Trophoblast cell (in vitro differentiated cells and primary cell): ENCODE measurements at regions not wholly inside any gene's neighbourhood (a gene's known extent, or its start where the extent isn't known, plus 50 kb on each side); places are given as distances from the start of the nearest gene placed in this dataset.

Source experiments
- DNase-seq, 2 donors: peaks; one replicate each; pipeline ENCODE4 v3.0.0-alpha.2; 2016
- H2AFZ ChIP-seq: 2 replicates; pipeline ENCODE4 v1.6.1; 2013; ENCODE audit warnings: low read length, moderate library complexity, mild to moderate bottlenecking; ENCODE audit not compliant: insufficient read depth, poor library complexity
- H2AK5ac ChIP-seq: 2 replicates; pipeline ENCODE4 v1.6.1; 2013; ENCODE audit warnings: mild to moderate bottlenecking, low read length
- H2BK120ac ChIP-seq: 2 replicates; pipeline ENCODE4 v1.6.1; 2013; ENCODE audit warnings: low read length, mild to moderate bottlenecking, moderate library complexity; ENCODE audit not compliant: insufficient read depth, poor library complexity
- H2BK12ac ChIP-seq: 2 replicates; pipeline ENCODE4 v1.6.1; 2013; ENCODE audit warnings: mild to moderate bottlenecking, low read length, moderate library complexity
- H2BK5ac ChIP-seq: 2 replicates; pipeline ENCODE4 v1.6.1; 2013; ENCODE audit warnings: low read length, low read depth, moderate library complexity, mild to moderate bottlenecking; ENCODE audit not compliant: poor library complexity
- H3K14ac ChIP-seq: 2 replicates; pipeline ENCODE4 v1.6.1; 2013; ENCODE audit warnings: mild to moderate bottlenecking, low read length
- H3K18ac ChIP-seq: 2 replicates; pipeline ENCODE4 v1.6.1; 2013; ENCODE audit warnings: mild to moderate bottlenecking, low read length
- H3K23ac ChIP-seq: 2 replicates; pipeline ENCODE4 v1.6.1; 2013; ENCODE audit warnings: low read length
- H3K27ac ChIP-seq: 2 replicates; pipeline ENCODE4 v1.5.1; 2013; ENCODE audit warnings: low read depth, mild to moderate bottlenecking, inconsistent platforms, low read length, moderate library complexity
- H3K27me3 ChIP-seq: 2 replicates; pipeline ENCODE4 v1.6.1; 2013; ENCODE audit warnings: inconsistent platforms, mild to moderate bottlenecking, low read length, moderate library complexity; ENCODE audit not compliant: insufficient read depth
- H3K36me3 ChIP-seq, 2 experiments: 1 replicate in 1 of 2; 2 replicates in 1 of 2; pipeline ENCODE4 v1.6.1; 2013; ENCODE audit warnings: low read length in 2 of 2, mild to moderate bottlenecking in 2 of 2, moderate library complexity in 1 of 2; ENCODE audit not compliant: insufficient read depth in 2 of 2, control insufficient read depth in 1 of 2
- H3K4ac ChIP-seq: 2 replicates; pipeline ENCODE4 v1.6.1; 2013; ENCODE audit warnings: low read depth, mild to moderate bottlenecking, low read length, moderate library complexity
- H3K4me1 ChIP-seq, 2 experiments: 1 replicate in 1 of 2; 2 replicates in 1 of 2; pipeline ENCODE4 v1.6.1; 2013; ENCODE audit warnings: low read length in 2 of 2, mild to moderate bottlenecking in 2 of 2, moderate library complexity in 1 of 2; ENCODE audit not compliant: insufficient read depth in 2 of 2, control insufficient read depth in 1 of 2
- H3K4me2 ChIP-seq: 2 replicates; pipeline ENCODE4 v1.6.1; 2013; ENCODE audit warnings: inconsistent platforms, mild to moderate bottlenecking, low read length, moderate library complexity
- H3K4me3 ChIP-seq: 2 replicates; pipeline ENCODE4 v1.5.1; 2013; ENCODE audit warnings: mild to moderate bottlenecking, low read depth, low read length, inconsistent platforms
- H3K79me1 ChIP-seq: one replicate; pipeline ENCODE4 v1.6.1; 2013; ENCODE audit warnings: low read length
- H3K79me2 ChIP-seq: 2 replicates; pipeline ENCODE4 v1.6.1; 2013; ENCODE audit warnings: low read length, mild to moderate bottlenecking; ENCODE audit not compliant: control insufficient read depth, insufficient read depth, poor library complexity
- H3K9ac ChIP-seq: 2 replicates; pipeline ENCODE4 v1.6.1; 2013; ENCODE audit warnings: mild to moderate bottlenecking, low read length
- H3K9me3 ChIP-seq: 2 replicates; pipeline ENCODE4 v1.6.1; 2013; ENCODE audit warnings: low read depth, mild to moderate bottlenecking, control low read depth, inconsistent platforms, low read length; ENCODE audit not compliant: insufficient read depth
- H4K12ac ChIP-seq: 2 replicates; pipeline ENCODE4 v1.6.1; 2013; ENCODE audit warnings: low read depth, mild to moderate bottlenecking, low read length, moderate library complexity
- H4K8ac ChIP-seq: 2 replicates; pipeline ENCODE4 v1.6.1; 2013; ENCODE audit warnings: low read depth, mild to moderate bottlenecking, low read length, moderate library complexity
- H4K91ac ChIP-seq: one replicate; pipeline ENCODE4 v1.6.1; 2013; ENCODE audit warnings: low read depth, mild to moderate bottlenecking, low read length, moderate library complexity
- WGBS: extraction: QIAGEN DNeasy Blood & Tissue Kit; methylation state at CpG from one replicate; pipeline ENCODE4 v1.1.7; 2013; ENCODE audit warnings: missing lambda C conversion rate; ENCODE audit not compliant: insufficient read length, insufficient coverage; ENCODE audit errors: extremely low coverage; 5-methylcytosine and 5-hydroxymethylcytosine counted together

DNA sequence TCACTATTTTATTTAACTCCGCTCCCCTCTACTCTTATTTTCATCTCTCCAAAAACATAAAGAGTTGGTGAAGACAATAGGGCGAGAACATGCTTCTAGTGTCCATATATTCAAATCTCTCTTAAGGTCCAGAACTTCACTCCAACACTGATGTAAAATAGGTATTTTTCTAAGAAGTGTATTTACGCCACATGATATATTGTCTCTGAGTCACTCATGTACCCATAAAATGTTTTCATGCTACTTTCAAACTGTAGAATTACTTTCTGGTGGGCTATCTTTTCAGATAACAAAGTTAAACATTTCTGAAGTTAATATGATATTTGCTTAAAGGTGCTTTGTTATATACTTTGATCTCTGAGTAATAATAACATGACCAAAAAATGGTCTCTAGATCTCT is 124.1 kb upstream of the IFNGR1 start:
- no peaks in the 10 kb centered on the region for H3K36me3 ChIP-seq
- H3K4me1 ChIP-seq = peaks cover 0 to 1% of the 10 kb centered on the region in 2 experiments
- H3K79me1 ChIP-seq = no peaks in the 10 kb centered on the region
- H2BK120ac ChIP-seq = no peak overlapping the region
- no peak overlapping the region for H3K4me2 ChIP-seq
- no peak overlapping the region for H3K23ac ChIP-seq
- H3K14ac ChIP-seq = no peak overlapping the region
- no peak overlapping the region for H3K9ac ChIP-seq
- no peak overlapping the region for H4K91ac ChIP-seq
- WGBS = 100% methylated on average over 1 of the region's 3 CpGs
- H2BK12ac ChIP-seq = no peak overlapping the region
- no peak overlapping the region for H3K4ac ChIP-seq
- H3K9me3 ChIP-seq = no peaks in the 10 kb centered on the region
- H4K12ac ChIP-seq = no peak overlapping the region
- H2AFZ ChIP-seq = no peak overlapping the region
- H2BK5ac ChIP-seq = no peak overlapping the region
- no peak overlapping the region for H2AK5ac ChIP-seq
- no peak overlapping the region for H3K27ac ChIP-seq
- H3K79me2 ChIP-seq = no peaks in the 10 kb centered on the region
- H4K8ac ChIP-seq = no peak overlapping the region
- no peak overlapping the region for H3K18ac ChIP-seq
- DNase-seq = no peak
- no peaks in the 10 kb centered on the region for H3K27me3 ChIP-seq
- H3K4me3 ChIP-seq = no peak overlapping the region

DNA sequence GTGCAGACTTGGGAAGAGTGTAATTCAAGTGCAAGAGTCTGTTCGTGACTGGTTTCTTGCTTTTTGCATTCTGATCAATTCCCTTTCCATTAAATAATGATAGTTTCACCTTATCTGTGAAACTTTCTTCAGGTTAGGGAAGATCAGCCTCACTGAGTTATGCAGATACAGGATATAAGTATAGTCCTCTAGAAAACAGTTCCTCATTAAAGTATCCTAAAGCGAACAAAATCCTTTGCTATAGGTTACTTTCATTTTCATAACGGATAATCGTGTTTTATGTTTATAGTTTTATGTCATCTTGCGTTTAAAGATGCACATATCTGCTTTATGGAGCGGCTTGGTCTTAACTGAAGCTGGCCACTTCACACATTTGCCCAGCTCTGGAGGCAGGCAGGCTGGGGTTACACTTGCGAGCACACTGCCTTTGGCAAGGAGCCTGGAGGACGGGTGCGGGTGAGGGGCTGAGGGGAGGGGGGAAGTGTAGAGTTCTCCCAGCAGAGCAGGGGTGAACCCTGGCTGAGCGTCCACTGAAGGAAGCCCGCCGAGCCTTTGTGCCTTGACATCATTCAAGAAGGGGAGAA is 123.5 kb upstream of the IFNGR1 start:
- Histone ChIP-seq H4K12ac (no peak overlapping the region), H3K27me3 (no peaks in the 10 kb centered on the region), H4K8ac (no peak overlapping the region), H3K9ac (no peak overlapping the region), H3K79me1 (no peaks in the 10 kb centered on the region), H2BK5ac (no peak overlapping the region), H3K4ac (no peak overlapping the region), H3K4me1 (peaks cover 0 to 1% of the 10 kb centered on the region in 2 experiments), H3K23ac (no peak overlapping the region), H3K18ac (no peak overlapping the region), H2BK12ac (no peak overlapping the region), H3K27ac (no peak overlapping the region), H3K9me3 (peaks cover 2% of the 10 kb centered on the region), H3K4me2 (no peak overlapping the region), H3K36me3 (no peaks in the 10 kb centered on the region), H2AFZ (no peak overlapping the region), H2BK120ac (no peak overlapping the region), H2AK5ac (no peak overlapping the region), H4K91ac (no peak overlapping the region), H3K4me3 (no peak overlapping the region), H3K14ac (no peak overlapping the region), H3K79me2 (no peaks in the 10 kb centered on the region)
- no peak for DNase-seq
- WGBS = no CpG with 5 or more reads among the region's 12 CpGs

DNA sequence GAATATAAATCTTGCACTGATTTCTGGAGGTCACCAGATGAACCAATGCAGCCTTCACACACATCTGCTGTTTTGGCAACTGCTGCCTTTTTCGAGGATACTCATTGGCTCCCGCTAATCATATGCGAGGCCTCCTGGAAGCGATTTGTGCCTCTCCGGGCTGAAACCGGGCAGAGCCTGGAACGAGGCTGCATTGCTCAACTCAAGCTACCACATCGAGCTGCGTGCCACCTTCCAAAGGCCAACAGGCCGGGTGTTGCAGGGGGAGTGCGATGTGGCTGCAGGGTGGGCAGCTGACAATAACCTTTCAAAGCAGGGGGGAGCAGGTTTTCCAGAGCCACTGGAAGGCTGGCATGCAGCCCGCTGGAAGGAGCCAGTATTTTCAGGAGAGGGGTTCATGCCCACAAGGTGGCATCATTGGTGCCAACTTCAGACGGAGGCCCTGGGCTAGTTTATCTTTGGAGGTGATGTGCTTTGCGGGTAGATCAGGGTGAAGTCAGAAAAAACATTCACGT is 122.6 kb upstream of the IFNGR1 start:
- H4K8ac ChIP-seq = no peak overlapping the region
- H3K23ac ChIP-seq = no peak overlapping the region
- H3K27me3 ChIP-seq = no peaks in the 10 kb centered on the region
- H2BK12ac ChIP-seq = no peak overlapping the region
- no peaks in the 10 kb centered on the region for H3K36me3 ChIP-seq
- no peak overlapping the region for H2BK5ac ChIP-seq
- no peak overlapping the region for H3K4ac ChIP-seq
- no CpG with 5 or more reads among the region's 15 CpGs for WGBS
- no peak overlapping the region for H3K27ac ChIP-seq
- no peak overlapping the region for H3K4me3 ChIP-seq
- no peak overlapping the region for H3K9ac ChIP-seq
- H3K4me1 ChIP-seq = peaks cover 0 to 1% of the 10 kb centered on the region in 2 experiments
- no peak for DNase-seq
- no peaks in the 10 kb centered on the region for H3K79me1 ChIP-seq
- no peaks in the 10 kb centered on the region for H3K79me2 ChIP-seq
- H4K12ac ChIP-seq = no peak overlapping the region
- H3K4me2 ChIP-seq = no peak overlapping the region
- H2BK120ac ChIP-seq = no peak overlapping the region
- peaks cover 2% of the 10 kb centered on the region for H3K9me3 ChIP-seq
- H3K18ac ChIP-seq = no peak overlapping the region
- no peak overlapping the region for H4K91ac ChIP-seq
- H3K14ac ChIP-seq = no peak overlapping the region
- H2AK5ac ChIP-seq = no peak overlapping the region
- no peak overlapping the region for H2AFZ ChIP-seq

DNA sequence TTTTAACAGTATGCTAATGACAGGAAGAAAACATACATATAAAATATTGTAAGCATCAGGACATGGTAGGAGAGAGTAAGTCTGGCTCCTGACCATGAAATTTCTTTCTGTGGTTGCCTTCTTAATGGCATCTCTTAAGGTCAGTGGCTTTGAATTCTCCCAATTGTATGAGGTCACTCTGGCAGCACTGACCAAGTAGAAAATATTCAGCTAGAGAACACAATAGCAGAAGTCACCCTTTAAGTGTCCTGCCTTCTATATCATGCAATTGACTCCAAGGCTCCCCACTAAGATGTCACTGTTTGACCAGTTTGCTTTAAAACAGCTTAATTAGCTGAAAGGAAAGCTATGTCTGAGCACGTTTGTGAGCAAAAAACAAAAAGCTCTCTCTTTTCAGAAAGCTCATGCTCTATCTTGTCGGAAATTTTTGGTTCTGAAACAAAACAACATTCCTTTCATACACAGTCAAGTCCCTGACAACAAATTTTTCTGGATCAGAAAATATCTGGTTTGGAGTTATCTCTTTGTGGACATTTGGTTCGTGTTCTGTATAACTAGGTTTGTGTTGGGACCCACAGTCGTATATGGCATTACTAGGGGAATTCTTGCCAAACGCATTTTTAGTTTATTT is 120.9 kb upstream of the IFNGR1 start:
- no peaks in the 10 kb centered on the region for H3K27me3 ChIP-seq
- no peak overlapping the region for H2AK5ac ChIP-seq
- no peak overlapping the region for H3K4ac ChIP-seq
- H4K12ac ChIP-seq = no peak overlapping the region
- H3K79me1 ChIP-seq = no peaks in the 10 kb centered on the region
- H4K91ac ChIP-seq = no peak overlapping the region
- H3K36me3 ChIP-seq = no peaks in the 10 kb centered on the region
- H3K18ac ChIP-seq = no peak overlapping the region
- peaks cover 2% of the 10 kb centered on the region for H3K9me3 ChIP-seq
- H4K8ac ChIP-seq = no peak overlapping the region
- no peak overlapping the region for H3K27ac ChIP-seq
- no CpG with 5 or more reads among the region's 5 CpGs for WGBS
- H3K4me2 ChIP-seq = no peak overlapping the region
- no peak overlapping the region for H2BK120ac ChIP-seq
- no peak overlapping the region for H3K9ac ChIP-seq
- H2BK5ac ChIP-seq = no peak overlapping the region
- H3K79me2 ChIP-seq = no peaks in the 10 kb centered on the region
- H3K4me3 ChIP-seq = no peak overlapping the region
- DNase-seq = no peak
- H3K4me1 ChIP-seq = peaks cover 0 to 1% of the 10 kb centered on the region in 2 experiments
- no peak overlapping the region for H3K14ac ChIP-seq
- H3K23ac ChIP-seq = no peak overlapping the region
- H2AFZ ChIP-seq = no peak overlapping the region
- H2BK12ac ChIP-seq = no peak overlapping the region
